ENCODE measurements at regions not wholly inside any gene's neighbourhood (a gene's known extent, or its start where the extent isn't known, plus 50 kb on each side); places are given as distances from the start of the nearest gene placed in this dataset.

- no peaks in the 10 kb centered on the region for H4K20me1 ChIP-seq (ENCODE audit: insufficient read depth, low read length, poor library complexity, severe bottlenecking)
- no peaks in the 10 kb centered on the region for H3F3A ChIP-seq (ENCODE audit: low read depth)
- H2AFZ ChIP-seq (ENCODE audit: low read length) = no peak overlapping the region; the same call in 1 of the 2 replicates
- no peak overlapping the region for H3K9ac ChIP-seq (ENCODE audit: low read depth, low read length, poor library complexity, severe bottlenecking)
- no peaks in the 10 kb centered on the region for H3K27me3 ChIP-seq (ENCODE audit: insufficient read depth, low read length, poor library complexity, severe bottlenecking)
- H3K4me3 ChIP-seq (ENCODE audit: low read length, poor library complexity, severe bottlenecking) = no peak overlapping the region
- no peaks in the 10 kb centered on the region for H3K9me3 ChIP-seq (ENCODE audit: insufficient read depth, low read depth, low read length)
- H3K9me2 ChIP-seq (replicated peaks; ENCODE audit: low read depth, low read length) = peaks cover 6% of the 10 kb centered on the region; the same call in 1 of the 2 replicates
- no peaks in the 10 kb centered on the region for H3K4me1 ChIP-seq (ENCODE audit: insufficient read depth, low read length, poor library complexity, severe bottlenecking)
- no peak overlapping the region for H3K4me2 ChIP-seq (ENCODE audit: low read depth, low read length, poor library complexity, severe bottlenecking)
- TF ChIP-seq CTCF (conservative IDR thresholded peaks at IDR 0.05; ENCODE audit: low read length) = no peak
- no peak for TF ChIP-seq EZH2phosphoT487 (IDR thresholded peaks at IDR 0.05; ENCODE audit: borderline replicate concordance)
- H3K79me2 ChIP-seq (ENCODE audit: insufficient read depth, low read length) = no peaks in the 10 kb centered on the region
- no peaks in the 10 kb centered on the region for H3K36me3 ChIP-seq (ENCODE audit: insufficient read depth, low read length)
Observed at GRCh38 chr5:86115164-86115563, 502.6 kb upstream of the COX7C start.

- Histone ChIP-seq H3K9ac (ENCODE audit: low read depth, low read length, poor library complexity, severe bottlenecking) (no peak overlapping the region), H3K27me3 (ENCODE audit: insufficient read depth, low read length, poor library complexity, severe bottlenecking) (no peaks in the 10 kb centered on the region), H3K4me2 (ENCODE audit: low read depth, low read length, poor library complexity, severe bottlenecking) (no peak overlapping the region), H3K36me3 (ENCODE audit: insufficient read depth, low read length) (no peaks in the 10 kb centered on the region), H3K4me1 (ENCODE audit: insufficient read depth, low read length, poor library complexity, severe bottlenecking) (no peaks in the 10 kb centered on the region), H3K79me2 (ENCODE audit: insufficient read depth, low read length) (no peaks in the 10 kb centered on the region), H3K9me3 (ENCODE audit: insufficient read depth, low read depth, low read length) (no peaks in the 10 kb centered on the region), H3K9me2 (replicated peaks; ENCODE audit: low read depth, low read length) (no peaks in the 10 kb centered on the region), H4K20me1 (ENCODE audit: insufficient read depth, low read length, poor library complexity, severe bottlenecking) (no peaks in the 10 kb centered on the region), H3K4me3 (ENCODE audit: low read length, poor library complexity, severe bottlenecking) (no peak overlapping the region), H3F3A (ENCODE audit: low read depth) (no peaks in the 10 kb centered on the region), H2AFZ (ENCODE audit: low read length) (no peak overlapping the region)
- TF ChIP-seq EZH2phosphoT487 (IDR thresholded peaks at IDR 0.05; ENCODE audit: borderline replicate concordance) (no peak), CTCF (conservative IDR thresholded peaks at IDR 0.05; ENCODE audit: low read length) (peak; percentile 67)
Observed at GRCh38 chr5:86118542-86118941, 499.2 kb upstream of the COX7C start.

GRCh38 chr5:86124333-86124732 is 493.4 kb upstream of the COX7C start:
- Histone ChIP-seq H3F3A (ENCODE audit: low read depth) (no peaks in the 10 kb centered on the region), H3K27me3 (ENCODE audit: insufficient read depth, low read length, poor library complexity, severe bottlenecking) (no peaks in the 10 kb centered on the region), H3K9ac (ENCODE audit: low read depth, low read length, poor library complexity, severe bottlenecking) (no peak overlapping the region), H3K4me1 (ENCODE audit: insufficient read depth, low read length, poor library complexity, severe bottlenecking) (no peaks in the 10 kb centered on the region), H3K9me3 (ENCODE audit: insufficient read depth, low read depth, low read length) (no peaks in the 10 kb centered on the region), H3K9me2 (replicated peaks; ENCODE audit: low read depth, low read length) (no peaks in the 10 kb centered on the region), H3K4me3 (ENCODE audit: low read length, poor library complexity, severe bottlenecking) (no peak overlapping the region), H3K79me2 (ENCODE audit: insufficient read depth, low read length) (no peaks in the 10 kb centered on the region), H3K36me3 (ENCODE audit: insufficient read depth, low read length) (no peaks in the 10 kb centered on the region), H4K20me1 (ENCODE audit: insufficient read depth, low read length, poor library complexity, severe bottlenecking) (no peaks in the 10 kb centered on the region), H2AFZ (ENCODE audit: low read length) (no peak overlapping the region), H3K4me2 (ENCODE audit: low read depth, low read length, poor library complexity, severe bottlenecking) (no peak overlapping the region)
- no peak for TF ChIP-seq EZH2phosphoT487 (IDR thresholded peaks at IDR 0.05; ENCODE audit: borderline replicate concordance)
- no peak for TF ChIP-seq CTCF (conservative IDR thresholded peaks at IDR 0.05; ENCODE audit: low read length)

Data from Loucy (cell line).